GM19035 (cell line): ENCODE measurements at regions not wholly inside any gene's neighbourhood (a gene's known extent, or its start where the extent isn't known, plus 50 kb on each side); places are given as distances from the start of the nearest gene placed in this dataset.

Source experiments
- ATAC-seq: cut with Tn5 transposase; IDR thresholded peaks from one replicate; pipeline ENCODE4 v1.9.1; 2021; ENCODE audit not compliant: unreplicated experiment

GRCh38 chr7:28360739-28361138, 51.6 kb upstream of the CREB5 start:
- no peak for ATAC-seq

DNA sequence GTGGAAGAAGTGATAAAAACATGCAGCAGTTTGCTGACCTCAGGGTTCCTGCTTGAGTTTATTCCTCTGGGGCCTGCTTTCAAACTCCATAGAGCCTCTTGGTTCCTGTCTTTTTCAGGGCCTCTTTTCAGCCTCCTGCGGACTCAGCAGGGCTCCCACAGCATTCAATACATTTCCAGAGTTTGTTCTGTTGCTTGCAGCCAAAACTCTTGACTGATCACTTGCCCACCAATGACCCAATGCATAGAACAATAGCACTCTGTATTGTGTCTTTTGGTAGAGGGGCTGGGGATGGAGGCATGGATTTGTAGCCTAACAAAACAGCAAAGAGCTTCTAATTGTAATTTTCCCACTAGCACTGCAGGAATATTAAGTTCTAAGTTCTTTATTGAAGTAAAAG, 50.8 kb upstream of the CREB5 start:
- no peak for ATAC-seq

- no peak for ATAC-seq
These were observed 50.1 kb upstream of the CREB5 start for GRCh38 chr7:28362182-28362581.
